Right renal cortex interstitium (tissue), 3 donors: ENCODE measurements at regions not wholly inside any gene's neighbourhood (a gene's known extent, or its start where the extent isn't known, plus 50 kb on each side); places are given as distances from the start of the nearest gene placed in this dataset.
A peak's percentile ranks its signal among the peaks of the same experiment; 100 is the strongest.
"Not testable (repeated sequence)": the region's sequence is repeated elsewhere in the genome, so short reads cannot be mapped to it uniquely, and the experiment has no call there.

Experiments used
- DNase-seq, 3 donors: peaks; one replicate each; pipeline ENCODE4 v3.0.0-alpha.2; 2013; ENCODE audit warnings: low read depth in 3 of 3, low spot score in 2 of 3

- DNase-seq: no peak
These were observed 525.8 kb downstream of the KIF20B start for GRCh38 chr10:90227217-90227656.

- no peak for DNase-seq
These were observed 526.4 kb downstream of the KIF20B start for GRCh38 chr10:90227786-90228185.

- DNase-seq: no peak
These were observed 528.1 kb downstream of the KIF20B start for GRCh38 chr10:90229486-90229885.

GRCh38 chr10:90233805-90234204 is 532.4 kb downstream of the KIF20B start:
- DNase-seq: not testable (repeated sequence)

GRCh38 chr10:90245623-90246022 is 544.2 kb downstream of the KIF20B start:
- no peak for DNase-seq

GRCh38 chr10:90250784-90251183 is 549.4 kb downstream of the KIF20B start:
- DNase-seq: not testable (repeated sequence)

DNA sequence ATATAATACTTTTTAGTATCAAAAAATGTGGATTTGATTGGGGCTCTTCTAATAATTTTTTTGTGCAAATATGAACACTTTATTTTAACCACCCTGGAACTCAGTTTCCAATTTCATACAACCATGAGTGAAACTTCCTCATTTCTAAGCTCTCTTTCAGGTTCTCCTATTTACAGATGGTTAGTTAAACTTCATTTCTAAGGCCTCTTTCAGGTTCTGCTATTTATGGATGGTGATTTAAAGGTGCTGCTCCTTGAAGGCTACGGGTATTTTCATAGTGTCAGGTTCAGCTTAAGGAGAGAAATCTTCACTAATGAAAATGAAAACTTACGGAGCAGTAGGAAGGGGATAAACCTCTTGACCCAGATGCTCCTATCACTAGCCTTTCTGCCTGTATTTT is 568.3 kb downstream of the KIF20B start:
- DNase-seq: no peak

DNA sequence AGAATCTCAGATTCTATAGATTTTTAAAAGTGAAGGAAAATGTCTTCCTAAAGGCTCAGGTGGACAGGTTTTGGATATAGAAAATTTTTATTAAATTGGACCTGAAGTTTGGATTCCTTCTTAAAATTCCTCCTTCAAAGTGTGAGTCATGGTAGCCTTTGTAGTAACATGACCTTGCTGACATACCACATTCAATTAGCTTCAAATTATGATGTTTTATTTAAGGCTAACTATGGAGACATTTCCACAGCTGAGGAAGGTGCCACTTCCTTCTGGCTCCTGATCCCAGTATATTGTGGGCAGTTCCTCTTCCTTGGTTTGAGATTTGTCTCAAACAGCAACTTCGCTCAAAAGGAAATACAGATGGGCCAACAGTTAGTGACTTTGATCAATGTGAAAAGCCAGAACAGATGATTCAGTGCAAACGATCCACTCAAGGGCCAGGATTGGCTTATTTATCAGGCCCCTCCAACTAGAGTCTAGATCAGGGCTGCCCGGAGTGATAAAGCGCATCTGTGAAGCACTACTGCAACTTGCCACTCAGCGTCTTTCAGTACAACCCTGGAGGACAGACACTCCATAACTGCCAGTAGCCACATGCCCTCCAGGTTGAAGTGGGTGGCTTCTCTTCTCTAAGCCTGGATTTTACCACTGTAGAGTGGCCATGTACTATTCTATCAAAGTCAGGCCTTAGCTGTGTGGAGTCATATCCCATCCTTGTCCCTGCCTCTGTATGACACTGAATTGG is 573.5 kb downstream of the KIF20B start:
- DNase-seq: no peak

- DNase-seq: no peak
These were observed 575.6 kb downstream of the KIF20B start for GRCh38 chr10:90276894-90277475.

DNA sequence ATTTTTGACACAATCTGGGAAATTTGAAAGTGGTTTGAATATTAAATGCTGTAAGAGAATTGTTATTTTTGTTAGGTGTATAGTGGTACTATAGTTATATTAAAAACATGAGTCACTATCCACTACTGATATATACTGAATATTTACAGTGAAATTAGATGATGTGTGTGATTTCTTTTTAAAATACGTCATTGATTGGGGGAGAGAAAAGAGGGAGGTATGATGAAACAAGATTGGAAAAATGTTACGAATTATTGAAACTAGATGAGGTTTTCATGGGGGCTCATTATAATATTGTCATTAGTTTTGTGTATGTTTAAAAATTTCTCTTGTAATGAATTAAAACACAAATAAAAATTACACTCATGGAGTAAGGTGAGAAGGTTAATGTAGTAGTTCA is 571.4 kb downstream of the HTR7 start:
- no peak for DNase-seq

- DNase-seq: no peak
These were observed 570.9 kb downstream of the HTR7 start for GRCh38 chr10:90286941-90287340.

DNA sequence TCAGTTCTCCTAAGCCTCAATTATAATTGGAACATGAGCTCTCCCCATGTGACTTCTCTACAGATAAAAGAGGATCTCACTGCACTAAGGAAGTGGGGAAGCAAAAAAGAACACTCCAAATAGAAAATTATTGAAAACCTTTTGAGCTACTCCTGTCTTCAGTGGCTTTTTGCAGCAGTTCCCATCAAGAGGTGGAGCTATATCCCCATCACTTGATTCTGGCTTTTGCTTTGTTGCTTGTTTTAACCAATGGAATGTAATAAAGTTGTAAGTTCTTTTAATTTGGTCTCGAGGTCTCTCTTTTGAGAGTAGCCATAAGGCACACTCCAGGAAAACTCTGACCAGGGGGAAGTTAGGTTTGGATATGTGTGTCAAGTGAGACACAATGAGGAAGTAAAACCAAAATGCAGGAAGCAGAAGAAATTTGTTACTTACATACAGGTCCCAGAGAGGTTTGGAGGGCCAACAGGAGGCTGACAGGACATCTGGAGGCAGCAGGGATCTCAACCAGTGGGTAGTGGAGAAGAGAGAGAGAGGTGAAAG is 569.4 kb downstream of the HTR7 start:
- DNase-seq: no peak

GRCh38 chr10:90289037-90289436 is 568.8 kb downstream of the HTR7 start:
- no peak for DNase-seq

DNA sequence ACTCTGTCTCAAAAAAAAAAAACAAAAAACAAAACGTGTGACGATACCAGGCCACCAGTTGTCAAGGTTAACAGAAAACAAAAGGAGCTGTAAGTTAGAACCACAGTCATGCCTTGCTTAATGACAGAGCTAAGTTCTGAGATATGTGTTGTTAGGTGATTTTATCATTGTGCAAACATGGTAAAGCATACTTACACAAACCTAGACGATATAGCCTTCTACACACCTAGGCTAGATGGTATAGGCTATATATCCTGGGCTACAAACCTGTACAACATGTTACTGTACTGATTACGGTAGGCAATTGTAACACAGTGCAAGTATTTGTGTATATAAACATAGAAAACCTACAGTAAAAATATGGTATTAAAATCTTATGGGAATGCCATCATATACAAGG is 564.2 kb downstream of the HTR7 start:
- no peak for DNase-seq

DNA sequence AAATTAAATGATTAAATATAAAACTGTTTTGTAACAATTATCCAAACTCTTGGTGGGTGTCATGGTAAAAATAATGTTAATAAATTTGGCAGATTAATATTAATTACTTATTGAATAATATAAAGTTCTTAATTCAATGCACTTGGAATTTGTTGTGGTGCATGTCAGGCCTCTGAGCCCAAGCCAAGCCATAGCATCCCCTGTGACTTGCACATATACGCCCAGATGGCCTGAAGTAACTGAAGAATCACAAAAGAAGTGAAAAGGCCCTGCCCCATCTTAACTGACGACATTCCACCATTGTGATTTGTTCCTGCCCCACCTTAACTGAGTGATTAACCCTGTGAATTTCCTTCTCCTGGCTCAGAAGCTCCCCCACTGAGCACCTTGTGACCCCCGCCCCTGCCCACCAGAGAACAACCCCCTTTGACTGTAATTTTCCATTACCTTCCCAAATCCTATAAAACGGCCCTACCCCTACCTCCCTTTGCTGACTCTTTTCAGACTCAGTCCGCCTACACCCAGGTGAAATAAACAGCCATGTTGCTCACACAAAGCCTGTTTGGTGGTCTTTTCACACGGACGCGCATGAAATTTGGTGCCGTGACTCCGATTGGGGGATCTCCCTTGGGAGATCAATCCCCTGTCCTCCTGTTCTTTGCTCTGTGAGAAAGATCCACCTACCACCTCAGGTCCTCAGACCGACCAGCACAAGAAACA is 562.9 kb downstream of the HTR7 start:
- not testable (repeated sequence) for DNase-seq

- DNase-seq: not testable (repeated sequence)
These were observed 555.8 kb downstream of the HTR7 start for GRCh38 chr10:90302031-90302430.

GRCh38 chr10:90302758-90303481 is 554.9 kb downstream of the HTR7 start:
- no peak for DNase-seq

DNA sequence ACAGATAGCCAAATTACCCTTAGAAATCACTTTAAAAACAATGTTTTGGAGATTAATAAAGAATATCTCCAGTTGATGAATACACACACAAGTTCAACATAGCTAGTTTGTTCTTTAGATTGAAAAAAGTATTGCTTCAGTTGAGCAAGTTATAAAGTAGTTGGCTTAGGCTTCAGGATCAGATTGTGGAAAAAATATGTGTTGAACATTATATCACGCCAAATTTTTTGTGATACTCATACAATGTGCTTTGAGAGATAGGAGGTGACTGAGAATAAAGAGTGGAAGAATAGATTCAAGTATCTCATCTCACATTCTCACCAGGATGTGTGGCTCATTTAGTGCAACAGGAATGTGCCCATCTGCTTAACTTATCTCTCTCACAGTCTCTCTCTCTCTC is 553.3 kb downstream of the HTR7 start:
- no peak for DNase-seq

- peak; percentile 33 to 44 (median 41) for DNase-seq
These were observed 551.7 kb downstream of the HTR7 start for GRCh38 chr10:90306187-90306586.

DNA sequence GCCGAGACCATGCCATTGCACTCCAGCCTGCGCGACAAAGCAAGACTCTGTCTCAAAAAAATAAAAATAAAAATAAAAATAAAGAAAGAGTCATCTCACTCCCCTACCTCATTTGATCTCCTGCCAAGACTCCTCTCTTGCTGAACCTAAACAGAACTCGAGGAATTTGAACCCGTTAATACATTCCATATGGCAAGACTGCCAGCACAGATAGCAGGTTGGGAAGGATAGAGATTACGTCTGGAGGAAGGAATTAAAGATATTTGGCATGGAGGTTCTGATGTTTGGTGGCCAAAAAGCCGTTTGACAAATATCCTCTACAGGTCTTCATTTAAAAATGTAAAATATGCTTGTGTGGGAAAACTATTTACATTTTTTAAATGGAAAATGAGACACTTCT is 549.6 kb downstream of the HTR7 start:
- no peak for DNase-seq
